HS-27A (cell line): ENCODE measurements at regions not wholly inside any gene's neighbourhood (a gene's known extent, or its start where the extent isn't known, plus 50 kb on each side); places are given as distances from the start of the nearest gene placed in this dataset.
"Not testable (repeated sequence)": the region's sequence is repeated elsewhere in the genome, so short reads cannot be mapped to it uniquely, and the experiment has no call there.

Experiments
- DNase-seq: peaks from one replicate; pipeline ENCODE4 v3.0.0-alpha.2; 2012; ENCODE audit warnings: low read depth, missing footprints

GRCh38 chr11:19433367-19433766 lies 192.6 kb upstream of the E2F8 start:
- no peak for DNase-seq

- DNase-seq = no peak
Measured at GRCh38 chr11:19432370-19433061, 191.8 kb upstream of the E2F8 start.

GRCh38 chr11:19430754-19431398 lies 190.1 kb upstream of the E2F8 start:
- no peak for DNase-seq

- DNase-seq = no peak
Measured at GRCh38 chr11:19430346-19430745, 189.6 kb upstream of the E2F8 start.

GRCh38 chr11:19429108-19429760 lies 188.5 kb upstream of the E2F8 start:
- DNase-seq = no peak

- DNase-seq = no peak
Measured at GRCh38 chr11:19428206-19429002, 187.7 kb upstream of the E2F8 start.

- DNase-seq = no peak
Measured at GRCh38 chr11:19426756-19427403, 186.1 kb upstream of the E2F8 start.

- no peak for DNase-seq
Measured at GRCh38 chr11:19426011-19426755, 185.4 kb upstream of the E2F8 start.

- DNase-seq = no peak
Measured at GRCh38 chr11:19422276-19422675, 181.5 kb upstream of the E2F8 start.

- no peak for DNase-seq
Measured at GRCh38 chr11:19420868-19421533, 180.3 kb upstream of the E2F8 start.

- DNase-seq = no peak
Measured at GRCh38 chr11:19419808-19420207, 179.1 kb upstream of the E2F8 start.

GRCh38 chr11:19419021-19419750 lies 178.4 kb upstream of the E2F8 start:
- DNase-seq = peak; percentile 40

GRCh38 chr11:19418221-19418620 lies 177.5 kb upstream of the E2F8 start:
- DNase-seq = no peak

- DNase-seq = not testable (repeated sequence)
Measured at GRCh38 chr11:19412070-19412469, 171.3 kb upstream of the E2F8 start.

GRCh38 chr11:19410032-19410431 lies 169.3 kb upstream of the E2F8 start:
- DNase-seq = no peak

- no peak for DNase-seq
Measured at GRCh38 chr11:19409307-19409706, 168.6 kb upstream of the E2F8 start.

- no peak for DNase-seq
Measured at GRCh38 chr11:19407677-19408270, 167.0 kb upstream of the E2F8 start.

GRCh38 chr11:19405966-19406365 lies 165.2 kb upstream of the E2F8 start:
- DNase-seq = no peak

GRCh38 chr11:19404787-19405186 lies 164.0 kb upstream of the E2F8 start:
- no peak for DNase-seq
